ENCODE measurements at regions not wholly inside any gene's neighbourhood (a gene's known extent, or its start where the extent isn't known, plus 50 kb on each side); places are given as distances from the start of the nearest gene placed in this dataset.
"Not testable (repeated sequence)": the region's sequence is repeated elsewhere in the genome, so short reads cannot be mapped to it uniquely, and the experiment has no call there.

- DNase-seq, result not testable (repeated sequence)
Measured at GRCh38 chr4:189653983-189654382, 286.7 kb upstream of the FRG1 start.

DNA sequence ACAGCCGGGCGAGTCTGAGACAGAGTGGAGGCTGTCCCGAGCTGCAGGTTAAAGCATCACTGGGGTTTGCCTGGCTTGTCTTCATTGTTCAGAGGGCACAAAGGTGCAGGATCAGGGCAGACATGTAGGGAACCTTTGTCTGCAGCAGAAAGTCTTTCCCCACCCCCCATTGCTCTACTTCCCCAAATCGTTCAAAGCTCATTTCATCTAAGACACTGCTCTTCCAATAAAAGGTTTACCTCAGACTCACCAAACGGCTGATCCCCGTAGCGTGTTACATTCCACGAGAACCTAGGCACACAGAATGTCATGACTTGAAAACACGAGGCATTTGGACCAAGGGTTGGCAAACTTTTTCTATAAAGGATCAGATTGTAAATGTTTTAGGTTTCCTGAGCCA is 286.3 kb upstream of the FRG1 start:
- peak; percentile 25 for DNase-seq

- DNase-seq, result not testable (repeated sequence)
Measured at GRCh38 chr4:189655817-189656216, 284.9 kb upstream of the FRG1 start.

GRCh38 chr4:189656641-189657040 is 284.0 kb upstream of the FRG1 start:
- DNase-seq, result peak; percentile 40

- DNase-seq, result peak; percentile 85
Measured at GRCh38 chr4:189658259-189658658, 282.4 kb upstream of the FRG1 start.

DNA sequence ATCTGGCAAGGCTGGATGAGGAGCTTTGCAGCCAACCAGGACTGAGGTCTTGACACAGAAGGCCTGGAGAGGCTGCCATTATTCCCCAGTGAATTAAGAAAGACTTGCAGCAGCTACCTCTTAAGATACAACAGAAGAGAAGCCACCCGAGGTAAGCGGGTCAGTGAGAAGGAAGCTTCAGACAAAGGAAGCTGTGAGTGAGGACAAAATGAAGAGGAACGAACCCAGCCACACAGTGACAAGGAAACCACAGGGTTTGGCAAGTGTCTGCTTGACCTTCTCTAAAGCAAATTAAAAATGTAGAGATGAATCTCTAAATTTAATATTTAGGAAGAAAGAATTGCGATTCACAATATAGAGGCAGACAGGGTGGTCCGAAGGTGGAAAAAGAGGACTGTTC is 281.8 kb upstream of the FRG1 start:
- peak; percentile 63 for DNase-seq

DNA sequence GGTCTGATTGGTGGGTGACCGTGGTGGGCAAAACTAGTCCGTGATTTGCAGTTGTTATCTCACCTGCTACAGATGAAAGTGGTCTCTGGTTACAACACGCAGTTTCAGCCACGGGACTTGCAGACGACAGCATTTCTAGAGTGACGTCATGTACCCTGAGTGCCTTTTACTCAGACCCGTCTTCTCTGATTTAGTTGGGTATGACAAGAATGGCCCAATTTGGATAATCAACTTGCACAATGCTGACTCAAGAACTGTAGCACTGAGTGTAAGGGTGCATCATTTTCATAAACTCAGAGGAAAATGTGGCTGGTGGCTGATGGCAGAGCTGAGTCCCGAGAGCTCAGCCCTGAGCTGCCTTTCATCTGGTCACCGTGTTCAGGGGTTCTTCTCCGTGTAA is 281.4 kb upstream of the FRG1 start:
- peak; percentile 63 for DNase-seq

DNA sequence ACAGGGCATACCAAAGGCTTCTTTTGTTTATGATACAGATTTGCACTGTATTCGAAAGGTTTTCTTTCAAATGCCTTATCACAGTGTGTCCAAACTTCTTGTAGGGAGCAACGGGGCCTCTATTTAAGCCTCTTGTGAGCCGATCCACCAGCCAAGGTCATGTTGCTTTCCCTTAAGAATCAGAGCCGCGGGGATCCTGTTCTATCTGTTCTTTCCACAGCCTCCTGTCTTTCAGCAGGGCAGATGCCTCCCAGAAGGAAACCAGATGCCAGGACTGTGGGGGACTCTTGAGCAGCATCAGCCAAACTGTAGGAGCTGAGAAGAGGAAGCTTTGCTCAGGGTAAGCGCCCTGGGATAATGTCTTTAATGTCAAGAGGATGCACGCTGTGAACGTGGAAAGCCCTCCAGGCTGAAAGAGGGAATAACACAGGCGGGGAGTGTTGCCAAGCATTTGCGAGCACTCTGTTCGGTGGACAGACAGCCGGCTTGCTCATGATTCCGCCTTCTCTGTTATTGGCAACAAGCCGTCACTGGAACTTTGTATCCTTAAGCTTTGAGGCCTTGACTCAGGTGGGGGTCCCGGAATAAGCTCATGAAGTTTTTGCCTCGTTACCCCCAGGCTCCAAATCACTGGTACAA is 279.8 kb upstream of the FRG1 start:
- no peak for DNase-seq

DNA sequence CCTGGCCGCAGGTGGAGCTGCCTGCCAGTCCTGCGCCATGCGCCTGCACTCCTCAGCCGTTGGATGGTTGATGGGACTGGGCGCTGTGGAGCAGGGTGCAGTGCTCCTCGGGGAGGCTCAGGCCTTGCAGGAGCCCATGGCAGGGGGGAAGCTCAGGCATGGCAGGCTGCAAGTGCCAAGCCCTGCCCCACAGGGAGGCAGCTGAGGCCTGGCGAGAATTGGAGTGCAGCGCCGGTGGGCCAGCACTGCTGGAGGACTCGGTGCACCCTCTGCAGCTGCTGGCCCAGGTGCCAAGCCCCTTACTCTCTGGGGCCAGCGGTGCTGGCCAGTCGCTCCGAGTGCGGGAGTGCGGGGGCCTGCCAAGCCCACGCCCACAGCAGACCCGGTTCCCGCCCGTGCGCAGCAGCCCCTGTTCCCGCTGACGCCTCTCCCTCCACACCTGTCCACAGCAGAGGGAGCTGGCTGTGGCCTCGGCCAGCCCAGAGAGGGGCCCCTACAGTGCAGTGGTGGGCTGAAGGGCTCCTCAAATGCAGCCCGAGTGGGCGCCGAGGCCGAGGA is 275.9 kb upstream of the FRG1 start:
- no peak for DNase-seq

DNA sequence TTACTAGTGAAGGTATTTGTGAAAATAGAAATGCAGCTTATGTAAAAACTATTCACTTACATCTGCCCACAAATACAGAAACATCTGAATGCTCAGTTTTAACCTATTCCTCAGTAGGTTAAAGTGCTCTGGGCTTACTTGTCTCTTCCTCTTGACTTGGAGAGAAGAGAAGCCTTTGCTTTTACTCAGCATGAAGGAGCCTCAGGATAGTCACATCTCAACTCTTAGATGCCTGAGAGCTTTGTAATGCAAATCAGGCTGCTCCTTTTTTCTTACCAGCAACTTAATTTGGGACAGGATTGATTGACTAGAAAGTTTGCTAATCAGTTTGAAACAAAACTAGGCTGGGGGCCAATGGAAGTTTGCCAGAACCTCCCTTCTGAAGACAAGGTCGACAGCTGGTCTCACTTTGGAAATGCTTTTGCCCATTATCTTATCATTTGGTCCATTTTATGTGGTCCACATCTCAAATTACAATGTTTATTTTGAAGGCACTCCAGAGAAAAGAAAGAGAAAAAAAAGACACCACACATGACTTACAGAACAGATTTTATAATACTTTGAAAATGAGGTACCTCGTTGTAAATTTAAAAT is 274.9 kb upstream of the FRG1 start:
- not testable (repeated sequence) for DNase-seq

DNA sequence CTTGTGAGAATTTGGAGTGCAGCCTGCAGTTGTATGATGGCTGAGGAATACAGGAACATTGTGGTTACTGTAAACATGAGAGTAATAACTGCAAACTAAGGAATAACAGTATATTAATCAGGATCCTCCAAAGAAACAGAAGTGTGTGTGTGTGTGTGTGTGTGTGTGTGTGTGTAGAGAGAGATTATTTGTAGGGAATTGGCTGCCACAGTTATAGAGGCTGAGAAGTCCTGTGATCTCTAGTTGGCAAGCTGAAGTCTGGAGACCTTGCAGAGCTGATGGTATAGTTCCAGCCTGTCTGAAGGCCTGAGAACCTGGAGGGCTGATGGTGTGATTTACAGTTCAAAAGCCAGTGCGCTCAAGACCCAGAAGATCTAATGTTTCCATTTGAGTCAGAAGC is 273.3 kb upstream of the FRG1 start:
- DNase-seq, result not testable (repeated sequence)

DNA sequence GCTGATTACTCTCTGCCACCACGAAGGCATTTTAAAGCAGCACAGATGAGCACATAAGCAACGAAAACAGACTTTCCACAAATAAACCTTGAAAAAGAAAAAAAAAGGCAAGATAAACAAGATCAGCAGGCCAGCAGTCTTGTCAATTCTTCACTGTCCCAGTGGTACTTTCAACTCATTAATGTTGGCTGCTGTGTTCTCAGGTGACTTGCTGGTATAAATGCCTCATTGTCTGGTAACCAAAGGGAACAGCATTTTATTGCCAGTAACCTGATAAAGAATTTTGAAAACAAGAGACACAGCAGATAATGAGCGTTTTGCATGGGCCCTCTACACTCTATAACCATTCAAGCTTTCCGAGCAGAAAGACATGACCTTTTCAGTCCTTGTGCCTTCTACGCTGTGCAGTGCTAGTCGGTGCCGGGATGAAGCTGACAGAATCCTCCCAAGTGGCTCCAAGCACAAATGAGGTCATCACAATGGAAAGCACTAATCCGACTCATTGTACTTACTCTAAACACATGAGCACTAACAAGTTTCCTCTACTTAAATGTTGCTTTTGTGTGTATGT is 242.9 kb upstream of the FRG1 start:
- DNase-seq, result not testable (repeated sequence)

GRCh38 chr4:189703000-189703399 is 237.7 kb upstream of the FRG1 start:
- not testable (repeated sequence) for DNase-seq

DNA sequence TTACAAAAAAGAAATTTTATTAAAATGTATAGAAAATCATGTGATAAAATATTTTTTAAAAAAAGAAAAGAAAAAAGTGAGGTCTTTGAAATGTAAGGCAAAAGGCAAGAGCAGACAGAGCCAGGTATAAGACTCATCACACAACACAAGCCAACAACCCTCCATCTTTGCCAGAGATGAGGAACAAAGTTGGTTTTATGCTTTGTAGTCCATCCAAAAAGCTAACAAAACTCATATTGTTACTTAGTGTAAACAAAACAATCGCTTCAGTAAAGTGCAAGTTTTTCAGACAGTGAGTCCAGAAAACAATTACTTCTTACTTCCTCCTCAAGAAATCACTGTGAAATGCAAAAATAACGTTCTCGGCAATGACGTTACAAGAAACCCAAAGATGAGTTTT is 233.9 kb upstream of the FRG1 start:
- DNase-seq, result not testable (repeated sequence)

- not testable (repeated sequence) for DNase-seq
Measured at GRCh38 chr4:189707227-189707626, 233.4 kb upstream of the FRG1 start.

DNA sequence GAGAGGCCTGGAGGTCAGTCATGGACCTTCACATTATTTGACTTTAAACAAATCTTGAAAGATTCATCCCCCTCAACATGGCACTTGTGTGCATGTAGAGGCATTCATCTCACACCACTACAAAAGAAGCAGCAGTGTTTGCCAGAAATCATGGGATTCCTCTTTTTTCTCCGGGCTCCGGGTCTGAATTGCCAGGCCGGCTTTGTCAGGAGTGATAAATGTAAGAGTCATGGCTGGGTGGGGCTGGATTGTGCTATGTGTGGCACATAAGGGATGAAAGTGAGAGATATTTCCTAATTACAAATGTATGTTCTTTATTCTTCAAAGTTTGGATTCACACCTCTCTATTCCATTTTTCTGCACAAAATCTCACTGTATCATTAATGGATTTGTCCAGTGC is 228.7 kb upstream of the FRG1 start:
- not testable (repeated sequence) for DNase-seq

DNA sequence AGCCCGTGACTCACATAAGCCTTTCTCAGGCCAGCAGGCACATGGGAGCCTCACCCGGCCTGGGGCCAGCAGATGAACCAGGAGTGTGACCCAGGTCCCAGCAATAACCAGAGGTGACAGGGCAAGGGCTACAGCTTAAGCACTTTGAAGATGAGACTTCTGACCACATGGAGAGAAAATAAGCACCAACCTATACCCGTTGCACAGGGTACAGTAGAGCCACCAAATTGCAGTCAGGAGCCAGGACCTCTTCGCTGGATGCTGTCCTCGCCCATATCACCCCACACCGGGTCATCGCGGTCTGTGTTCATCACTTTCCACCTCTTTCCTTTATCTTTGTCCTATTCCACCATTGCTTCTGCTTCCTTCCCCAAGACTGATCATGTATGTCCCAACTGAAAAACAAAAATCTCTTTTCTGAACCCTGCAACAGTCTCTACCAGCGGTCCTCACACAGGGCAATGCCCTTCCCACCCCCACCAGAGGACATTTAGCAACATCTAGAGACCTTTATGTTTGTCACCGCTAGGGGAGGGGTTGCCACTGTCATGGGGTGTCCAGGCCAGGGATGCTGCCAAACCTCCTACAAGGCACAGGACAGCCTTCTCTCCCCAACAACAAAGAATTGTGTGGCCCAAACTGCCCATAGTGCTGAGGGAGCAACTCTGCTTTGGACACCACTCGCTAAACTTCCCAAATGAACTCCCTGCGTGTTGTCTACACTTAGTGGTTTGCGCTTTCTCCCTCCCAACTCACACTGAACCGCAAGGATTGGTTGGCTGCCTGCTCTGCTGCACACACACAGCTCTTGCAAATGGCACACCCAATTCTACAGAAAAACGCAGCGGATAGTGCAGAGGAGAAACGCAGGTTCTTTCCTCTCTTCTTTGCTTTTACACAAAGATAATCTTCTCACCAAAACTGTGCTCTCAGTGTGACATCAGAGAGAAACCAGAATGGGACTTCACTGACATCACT is 219.4 kb upstream of the FRG1 start:
- not testable (repeated sequence) for DNase-seq

- not testable (repeated sequence) for DNase-seq
Measured at GRCh38 chr4:189722324-189723003, 218.2 kb upstream of the FRG1 start.

DNA sequence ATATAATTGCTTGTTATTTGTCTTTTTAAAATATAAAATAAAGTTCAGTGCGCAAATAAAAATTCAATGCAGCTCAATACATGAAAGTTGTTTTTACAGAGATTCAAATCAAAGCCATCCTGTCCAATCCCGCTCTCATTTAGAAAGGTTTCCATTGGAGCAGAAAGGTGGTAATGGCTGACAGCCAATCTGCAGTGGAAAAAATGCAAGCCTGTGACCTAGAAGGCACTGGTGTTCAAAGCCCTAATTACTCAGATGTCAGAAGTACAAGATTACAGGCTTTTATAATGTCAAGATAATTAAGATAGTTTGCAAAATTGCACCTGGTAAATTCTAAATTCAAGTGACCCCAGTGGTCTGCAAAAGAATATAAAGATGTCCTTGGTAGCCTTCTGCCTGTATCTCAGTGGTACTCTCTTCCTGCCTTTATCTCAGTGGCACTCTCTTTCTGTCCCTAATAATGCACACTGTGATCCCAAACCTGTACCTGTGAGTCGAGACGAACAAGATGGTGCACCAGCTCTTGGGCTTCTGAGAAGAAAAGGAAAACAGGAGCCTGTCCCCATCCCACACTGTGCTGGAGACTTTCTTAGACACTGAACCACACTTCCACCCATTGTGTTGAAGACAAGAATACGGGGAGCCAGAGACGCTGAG is 212.6 kb upstream of the FRG1 start:
- DNase-seq, result not testable (repeated sequence)

- DNase-seq, result not testable (repeated sequence)
Measured at GRCh38 chr4:189731989-189732388, 208.7 kb upstream of the FRG1 start.

DNA sequence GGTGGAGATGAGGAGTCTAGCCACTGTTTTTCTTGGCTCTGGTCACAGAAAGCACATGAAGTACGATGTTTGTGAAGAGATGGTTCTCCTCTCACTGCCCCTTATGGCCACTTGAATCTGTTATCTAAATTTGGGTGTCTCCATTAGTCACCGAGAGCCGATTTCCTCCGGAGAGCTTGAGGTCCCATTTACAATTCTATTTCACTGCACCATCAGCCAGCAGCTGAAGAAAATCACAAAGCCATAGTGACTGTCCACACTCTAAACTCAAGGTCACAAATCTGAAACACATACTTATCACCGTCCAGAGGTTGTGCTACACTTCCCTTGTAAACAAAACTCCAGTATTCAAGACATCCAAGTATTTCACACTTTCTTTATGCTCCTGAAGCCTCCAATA is 207.2 kb upstream of the FRG1 start:
- DNase-seq, result not testable (repeated sequence)

All from MV-4-11 (cell line).